Body of pancreas (tissue), 4 donors: ENCODE measurements at regions not wholly inside any gene's neighbourhood (a gene's known extent, or its start where the extent isn't known, plus 50 kb on each side); places are given as distances from the start of the nearest gene placed in this dataset.

Experiments used
- POLR2A ChIP-seq, 3 donors: fragments of 450-650 bp; IDR thresholded peaks; one replicate each; pipeline ENCODE4 v1.6.1; 2016; ENCODE audit warnings: antibody characterized with exemption in 3 of 3, mild to moderate bottlenecking in 2 of 3
- TF ChIP-seq, protein P1 (sequence below), 7 experiments: fragments of 450-650 bp in 4 of 7; fragments of 200-600 bp in 3 of 7; sonication (generic) in 3 of 7; IDR thresholded peaks; one replicate each; pipeline ENCODE4 v1.5.1; 2016 to 2019; ENCODE audit warnings: antibody characterized with exemption in 7 of 7

DNA sequence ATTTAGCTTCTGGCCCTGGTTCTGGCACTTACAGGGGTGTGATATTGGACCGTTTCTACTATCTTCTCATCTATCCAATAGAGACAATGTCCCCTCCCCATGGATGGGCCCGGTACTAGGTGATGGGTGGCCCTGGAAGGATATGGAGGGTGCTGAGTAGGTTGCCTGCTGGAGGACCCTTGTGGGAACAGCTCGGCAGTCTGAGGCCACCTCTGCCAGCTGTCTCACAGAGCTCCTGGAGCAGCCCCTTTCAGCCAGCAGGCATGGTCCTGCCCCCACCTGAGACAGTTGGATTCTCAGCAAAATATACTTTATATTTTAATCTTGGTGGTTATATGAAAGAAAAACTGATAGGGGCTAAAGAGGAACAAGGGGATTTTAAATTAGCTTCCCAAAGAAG, 101.0 kb upstream of the LMO4 start:
- TF ChIP-seq POLR2A (IDR thresholded peaks at IDR 0.05), result no peak
- TF ChIP-seq, protein P1, sequence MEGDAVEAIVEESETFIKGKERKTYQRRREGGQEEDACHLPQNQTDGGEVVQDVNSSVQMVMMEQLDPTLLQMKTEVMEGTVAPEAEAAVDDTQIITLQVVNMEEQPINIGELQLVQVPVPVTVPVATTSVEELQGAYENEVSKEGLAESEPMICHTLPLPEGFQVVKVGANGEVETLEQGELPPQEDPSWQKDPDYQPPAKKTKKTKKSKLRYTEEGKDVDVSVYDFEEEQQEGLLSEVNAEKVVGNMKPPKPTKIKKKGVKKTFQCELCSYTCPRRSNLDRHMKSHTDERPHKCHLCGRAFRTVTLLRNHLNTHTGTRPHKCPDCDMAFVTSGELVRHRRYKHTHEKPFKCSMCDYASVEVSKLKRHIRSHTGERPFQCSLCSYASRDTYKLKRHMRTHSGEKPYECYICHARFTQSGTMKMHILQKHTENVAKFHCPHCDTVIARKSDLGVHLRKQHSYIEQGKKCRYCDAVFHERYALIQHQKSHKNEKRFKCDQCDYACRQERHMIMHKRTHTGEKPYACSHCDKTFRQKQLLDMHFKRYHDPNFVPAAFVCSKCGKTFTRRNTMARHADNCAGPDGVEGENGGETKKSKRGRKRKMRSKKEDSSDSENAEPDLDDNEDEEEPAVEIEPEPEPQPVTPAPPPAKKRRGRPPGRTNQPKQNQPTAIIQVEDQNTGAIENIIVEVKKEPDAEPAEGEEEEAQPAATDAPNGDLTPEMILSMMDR (IDR thresholded peaks at IDR 0.05), result no peak
